Spleen (tissue), 7 donors: ENCODE measurements at regions not wholly inside any gene's neighbourhood (a gene's known extent, or its start where the extent isn't known, plus 50 kb on each side); places are given as distances from the start of the nearest gene placed in this dataset.

ENCODE experiments used
- CTCF ChIP-seq, 11 experiments: fragments of 200-600 bp in 7 of 11; fragments of 450-650 bp in 4 of 11; sonication (generic) in 4 of 11; IDR thresholded peaks in 8 of 11; conservative IDR thresholded peaks in 3 of 11; 1 replicate in 7 of 11; 2 replicates in 4 of 11; pipeline versions ENCODE4 v1.4.0 to v1.8.0; 2016 to 2021; ENCODE audit warnings: antibody characterized with exemption in 11 of 11, inconsistent platforms in 4 of 11, mild to moderate bottlenecking in 1 of 11
- POLR2A ChIP-seq, 3 donors: fragments of 450-650 bp; IDR thresholded peaks; one replicate each; pipeline ENCODE4 v1.5.1; 2017; ENCODE audit warnings: antibody characterized with exemption in 3 of 3, mild to moderate bottlenecking in 1 of 3
- donor health status: DM: no; HTN: no; CAD: no; lungs with moderate emphysema.
- donor health status: DM: no; HTN: no; CAD: no.
- donor health status: DM: no; HTN: no; CAD: no.

- TF ChIP-seq CTCF (IDR thresholded peaks at IDR 0.05 in 8 of 11, conservative IDR thresholded peaks at IDR 0.05 in 3 of 11) (no peak), POLR2A (IDR thresholded peaks at IDR 0.05) (no peak)
Measured at GRCh38 chr3:72244396-72244795, 459.4 kb upstream of the PROK2 start.
